ENCODE measurements at regions not wholly inside any gene's neighbourhood (a gene's known extent, or its start where the extent isn't known, plus 50 kb on each side); places are given as distances from the start of the nearest gene placed in this dataset.

DNA sequence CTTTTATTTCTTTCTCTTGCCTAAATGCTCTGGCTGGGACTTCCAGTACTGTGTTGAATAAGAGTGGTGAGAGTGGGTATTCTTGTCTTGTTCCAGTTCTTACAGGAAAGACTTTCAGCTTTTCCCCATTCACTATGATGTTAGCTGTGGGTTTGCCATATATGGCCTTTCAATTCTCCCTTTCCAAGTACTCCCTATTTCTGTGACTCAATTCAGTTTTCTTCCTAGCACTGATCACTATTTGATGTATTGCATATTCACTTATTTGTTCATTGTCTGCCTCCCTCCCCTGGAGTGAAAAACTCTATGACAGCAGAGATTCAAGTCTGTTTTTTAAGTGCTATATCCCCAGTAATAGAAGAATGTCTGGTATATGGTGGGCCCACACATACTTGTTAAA is 618.2 kb upstream of the CAMK1G start:
- TF ChIP-seq CTCF (conservative IDR thresholded peaks at IDR 0.05; ENCODE audit: low read length): no peak
- no peak for TF ChIP-seq EZH2phosphoT487 (IDR thresholded peaks at IDR 0.05; ENCODE audit: borderline replicate concordance, low read depth, low read length)
